SU-DHL-6 (cell line): ENCODE measurements at regions not wholly inside any gene's neighbourhood (a gene's known extent, or its start where the extent isn't known, plus 50 kb on each side); places are given as distances from the start of the nearest gene placed in this dataset.

ENCODE experiments used
- CTCF ChIP-seq: fragments of 200-600 bp; sonication (generic); IDR thresholded peaks from one replicate; pipeline ENCODE4 v1.5.1; 2017; ENCODE audit warnings: antibody characterized with exemption, mild to moderate bottlenecking, low read length, moderate library complexity; ENCODE audit not compliant: insufficient read depth, poor library complexity, severe bottlenecking
- EZH2phosphoT487 ChIP-seq: fragments of 200-600 bp; sonication (generic), shearing (Covaris generic); conservative IDR thresholded peaks from 2 replicates; pipeline ENCODE4 v1.6.1; 2018; ENCODE audit warnings: mild to moderate bottlenecking, antibody characterized with exemption, low read length, moderate library complexity, mixed read lengths

- TF ChIP-seq CTCF, result no peak
- no peak for TF ChIP-seq EZH2phosphoT487
Measured at GRCh38 chr16:82331397-82331796, 161.4 kb upstream of the MPHOSPH6 start.
